Muscle layer of duodenum (tissue), 2 donors: ENCODE measurements at regions not wholly inside any gene's neighbourhood (a gene's known extent, or its start where the extent isn't known, plus 50 kb on each side); places are given as distances from the start of the nearest gene placed in this dataset.
A peak's percentile ranks its signal among the peaks of the same experiment; 100 is the strongest.

Experiments used
- H3K27ac ChIP-seq: one replicate; pipeline ENCODE4 v1.7.0; 2013; ENCODE audit warnings: mild to moderate bottlenecking, low read length
- H3K27me3 ChIP-seq: one replicate; pipeline ENCODE4 v1.7.0; 2013; ENCODE audit warnings: low read depth, mild to moderate bottlenecking, control low read depth, low read length
- H3K36me3 ChIP-seq, 2 donors: one replicate each; pipeline ENCODE4 v1.7.0; 2013; ENCODE audit warnings: low read length in 2 of 2, control low read depth in 1 of 2, mild to moderate bottlenecking in 1 of 2; ENCODE audit not compliant: insufficient read depth in 2 of 2, control insufficient read depth in 1 of 2
- H3K4me1 ChIP-seq, 2 donors: one replicate each; pipeline ENCODE4 v1.7.0; 2013; ENCODE audit warnings: low read length in 2 of 2, mild to moderate bottlenecking in 2 of 2, control low read depth in 1 of 2, moderate library complexity in 1 of 2; ENCODE audit not compliant: insufficient read depth in 2 of 2, control insufficient read depth in 1 of 2
- H3K4me3 ChIP-seq, 2 donors: one replicate each; pipeline ENCODE4 v1.7.0; 2013; ENCODE audit warnings: low read length in 2 of 2, low read depth in 1 of 2, mild to moderate bottlenecking in 1 of 2
- H3K9me3 ChIP-seq, 2 donors: one replicate each; pipeline ENCODE4 v1.7.0; 2013; ENCODE audit warnings: low read length in 2 of 2, control low read depth in 1 of 2, mild to moderate bottlenecking in 1 of 2; ENCODE audit not compliant: control insufficient read depth in 1 of 2
- donor health status: healthy.

DNA sequence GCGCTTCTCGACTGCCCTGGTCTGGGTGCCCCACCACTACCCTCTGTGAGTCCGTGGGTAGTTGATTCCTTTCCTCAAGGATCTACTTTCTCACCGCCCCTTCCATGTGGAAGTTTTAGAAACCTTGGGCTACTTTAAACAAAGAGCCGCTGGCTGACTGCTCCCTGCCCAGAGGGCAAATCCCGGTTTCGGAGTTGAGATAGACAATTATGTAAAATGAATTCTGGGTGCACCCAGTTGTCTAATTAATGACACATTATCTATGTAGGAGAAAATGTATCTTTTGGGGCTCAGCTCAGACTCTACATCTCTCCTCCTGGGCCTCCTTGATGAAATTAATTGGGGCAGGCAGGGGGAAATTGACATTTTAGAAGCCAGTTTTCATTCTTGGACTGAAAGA, 305.4 kb downstream of the UQCRFS1 start:
- Histone ChIP-seq H3K27ac (no peak overlapping the region), H3K9me3 (no peaks in the 10 kb centered on the region), H3K27me3 (no peaks in the 10 kb centered on the region), H3K36me3 (no peaks in the 10 kb centered on the region), H3K4me3 (no peak overlapping the region), H3K4me1 (no peaks in the 10 kb centered on the region)

- no peaks in the 10 kb centered on the region for H3K4me1 ChIP-seq
- no peak overlapping the region for H3K27ac ChIP-seq
- H3K4me3 ChIP-seq: no peak overlapping the region
- H3K9me3 ChIP-seq: no peaks in the 10 kb centered on the region
- H3K36me3 ChIP-seq: no peaks in the 10 kb centered on the region
- no peaks in the 10 kb centered on the region for H3K27me3 ChIP-seq
Observed at GRCh38 chr19:28905996-28906395, 307.0 kb downstream of the UQCRFS1 start.

GRCh38 chr19:28899703-28900102, 313.2 kb downstream of the UQCRFS1 start:
- no peak overlapping the region for H3K27ac ChIP-seq
- H3K9me3 ChIP-seq: no peaks in the 10 kb centered on the region
- no peaks in the 10 kb centered on the region for H3K4me1 ChIP-seq
- H3K4me3 ChIP-seq: no peak overlapping the region
- no peaks in the 10 kb centered on the region for H3K27me3 ChIP-seq
- H3K36me3 ChIP-seq: no peaks in the 10 kb centered on the region

DNA sequence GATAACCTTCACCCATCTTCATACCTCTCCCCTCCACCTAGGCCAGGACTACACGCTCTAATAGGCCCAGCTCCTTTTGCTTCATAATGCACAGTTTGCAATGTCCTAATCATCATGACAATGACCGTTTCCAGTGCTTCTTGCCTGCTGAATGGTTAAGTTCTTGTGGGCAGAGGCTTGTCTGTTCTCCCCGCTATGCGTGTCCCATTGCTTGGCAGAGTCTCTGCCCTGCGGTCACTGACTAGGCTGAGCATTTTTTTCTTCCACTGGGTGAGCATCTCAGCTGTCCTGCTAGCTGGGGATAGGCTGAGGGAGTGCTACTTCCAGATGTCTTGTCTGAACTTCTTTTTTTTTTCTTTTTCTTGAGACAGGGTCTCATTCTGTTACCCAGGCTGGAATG, 314.7 kb downstream of the UQCRFS1 start:
- no peaks in the 10 kb centered on the region for H3K36me3 ChIP-seq
- no peaks in the 10 kb centered on the region for H3K9me3 ChIP-seq
- no peak overlapping the region for H3K27ac ChIP-seq
- no peak overlapping the region for H3K4me3 ChIP-seq
- no peaks in the 10 kb centered on the region for H3K27me3 ChIP-seq
- no peaks in the 10 kb centered on the region for H3K4me1 ChIP-seq

- Histone ChIP-seq H3K9me3 (no peaks in the 10 kb centered on the region), H3K27ac (no peak overlapping the region), H3K4me3 (no peak overlapping the region), H3K36me3 (no peaks in the 10 kb centered on the region), H3K27me3 (no peaks in the 10 kb centered on the region), H3K4me1 (no peaks in the 10 kb centered on the region)
Observed at GRCh38 chr19:28889941-28890670, 322.8 kb downstream of the UQCRFS1 start.

- Histone ChIP-seq H3K4me3 (no peak overlapping the region), H3K9me3 (no peaks in the 10 kb centered on the region), H3K36me3 (no peaks in the 10 kb centered on the region), H3K4me1 (peaks cover 0 to 10% of the 10 kb centered on the region in 2 donors), H3K27ac (no peak overlapping the region), H3K27me3 (no peaks in the 10 kb centered on the region)
Observed at GRCh38 chr19:28887920-28888618, 324.9 kb downstream of the UQCRFS1 start.

DNA sequence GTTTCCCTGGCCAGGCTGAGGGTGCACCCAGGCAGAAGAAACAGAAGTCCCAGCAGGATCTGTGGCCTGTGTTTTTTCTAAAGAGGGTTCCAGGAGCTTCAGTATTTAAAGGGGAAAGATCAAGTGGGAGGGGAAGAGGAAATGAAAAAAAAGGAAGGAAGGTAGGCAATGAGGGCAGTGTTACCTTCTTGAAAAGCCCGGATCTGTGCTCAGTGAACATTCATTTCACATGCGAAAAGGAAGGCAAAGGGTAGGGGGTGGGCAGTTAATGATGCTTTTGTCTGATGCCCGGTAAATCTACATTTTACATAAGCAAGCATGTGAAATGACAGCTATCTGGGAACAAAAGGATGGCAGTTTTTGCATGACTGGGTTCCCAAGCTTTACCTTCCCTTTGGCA, 326.2 kb downstream of the UQCRFS1 start:
- no peak overlapping the region for H3K27ac ChIP-seq
- H3K36me3 ChIP-seq: no peaks in the 10 kb centered on the region
- peaks cover 0 to 17% of the 10 kb centered on the region in 2 donors for H3K4me1 ChIP-seq
- H3K9me3 ChIP-seq: no peaks in the 10 kb centered on the region
- no peaks in the 10 kb centered on the region for H3K27me3 ChIP-seq
- no peak overlapping the region for H3K4me3 ChIP-seq

- Histone ChIP-seq H3K9me3 (no peaks in the 10 kb centered on the region), H3K27ac (no peak overlapping the region), H3K4me1 (peaks cover 0 to 23% of the 10 kb centered on the region in 2 donors), H3K27me3 (no peaks in the 10 kb centered on the region), H3K4me3 (no peak overlapping the region), H3K36me3 (no peaks in the 10 kb centered on the region)
Observed at GRCh38 chr19:28885965-28886364, 327.0 kb downstream of the UQCRFS1 start.

DNA sequence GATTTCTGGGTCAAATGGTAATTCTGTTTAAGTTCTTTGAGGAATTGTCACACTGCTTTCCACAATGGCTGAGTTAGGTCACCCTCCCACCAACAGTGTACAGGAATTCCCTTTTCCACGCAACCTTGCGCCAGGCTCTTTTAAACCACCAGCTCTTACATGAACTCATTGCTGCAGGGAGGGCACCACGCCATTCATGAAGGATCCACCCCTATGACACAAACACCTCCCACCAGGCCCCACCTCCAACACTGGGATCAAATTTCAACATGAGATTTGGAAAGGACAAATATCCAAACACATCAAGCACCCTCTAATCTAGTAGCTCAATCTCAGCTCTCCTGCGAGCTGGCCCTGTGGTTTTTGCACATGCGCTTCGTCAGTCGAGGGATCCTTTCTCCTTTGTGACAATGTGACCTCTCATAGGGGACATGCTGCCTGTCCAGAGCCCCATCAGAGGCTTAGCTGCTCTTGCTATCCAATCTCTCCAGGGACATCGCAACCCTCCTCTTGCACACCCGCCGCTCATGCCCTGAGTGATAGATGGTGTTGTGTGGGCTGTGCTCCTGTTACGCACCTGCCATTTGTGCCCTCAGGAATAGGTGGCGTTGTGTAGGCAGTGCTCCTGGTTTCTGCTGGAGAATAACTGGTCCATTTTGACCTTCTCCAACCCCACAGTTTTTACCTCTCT, 328.0 kb downstream of the UQCRFS1 start:
- no peak overlapping the region for H3K27ac ChIP-seq
- no peaks in the 10 kb centered on the region for H3K27me3 ChIP-seq
- H3K36me3 ChIP-seq: no peaks in the 10 kb centered on the region
- H3K4me1 ChIP-seq: peaks cover 0 to 30% of the 10 kb centered on the region in 2 donors
- no peaks in the 10 kb centered on the region for H3K9me3 ChIP-seq
- H3K4me3 ChIP-seq: no peak overlapping the region

GRCh38 chr19:28883241-28883693, 329.7 kb downstream of the UQCRFS1 start:
- Histone ChIP-seq H3K27ac (no peak overlapping the region), H3K36me3 (no peaks in the 10 kb centered on the region), H3K9me3 (no peaks in the 10 kb centered on the region), H3K27me3 (no peaks in the 10 kb centered on the region), H3K4me3 (peak overlapping the region in 1 of 2 donors; percentile 36), H3K4me1 (peaks cover 0 to 30% of the 10 kb centered on the region in 2 donors)

GRCh38 chr19:28882818-28883217, 330.1 kb downstream of the UQCRFS1 start:
- Histone ChIP-seq H3K4me1 (peaks cover 0 to 30% of the 10 kb centered on the region in 2 donors), H3K36me3 (no peaks in the 10 kb centered on the region), H3K9me3 (no peaks in the 10 kb centered on the region), H3K27ac (no peak overlapping the region), H3K4me3 (peak overlapping the region in 1 of 2 donors; percentile 36), H3K27me3 (no peaks in the 10 kb centered on the region)
